DND-41 (cell line): ENCODE measurements at regions not wholly inside any gene's neighbourhood (a gene's known extent, or its start where the extent isn't known, plus 50 kb on each side); places are given as distances from the start of the nearest gene placed in this dataset.
"Not testable (repeated sequence)": the region's sequence is repeated elsewhere in the genome, so short reads cannot be mapped to it uniquely, and the experiment has no call there.

Experiments used
- EZH2 ChIP-seq: IDR thresholded peaks from 3 replicates; pipeline ENCODE4 v1.6.1; 2012; ENCODE audit warnings: borderline replicate concordance, low read depth, mild to moderate bottlenecking, moderate library complexity, low read length, inconsistent platforms; ENCODE audit not compliant: severe bottlenecking
- TF ChIP-seq, protein P1 (sequence below): IDR thresholded peaks from 2 replicates; pipeline ENCODE4 v1.5.1; 2012; ENCODE audit warnings: borderline replicate concordance, low read length, moderate library complexity, mild to moderate bottlenecking; ENCODE audit not compliant: poor library complexity, severe bottlenecking; ENCODE audit errors: extremely low read depth

DNA sequence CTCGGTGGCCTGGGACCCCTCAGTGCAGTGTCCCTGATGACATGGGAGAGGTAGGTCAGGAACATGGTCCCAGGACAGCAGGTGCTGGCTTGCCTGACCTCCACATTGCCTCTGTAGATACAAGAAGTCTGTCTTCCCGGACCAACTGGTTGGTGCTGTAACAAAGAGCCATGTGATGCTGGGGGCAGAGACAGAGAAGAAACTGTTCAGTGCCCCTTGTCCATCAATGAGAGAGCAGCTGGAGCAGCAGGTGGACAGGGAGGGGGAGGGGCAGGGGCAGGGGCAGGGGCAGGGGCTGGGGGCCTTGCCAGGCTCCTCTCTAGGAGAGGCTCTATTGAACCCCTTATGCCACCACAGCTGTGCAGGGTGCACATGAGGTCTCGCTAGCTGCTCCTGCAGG is 191.8 kb downstream of the KLRB1 start:
- not testable (repeated sequence) for TF ChIP-seq EZH2
- TF ChIP-seq, protein P1, sequence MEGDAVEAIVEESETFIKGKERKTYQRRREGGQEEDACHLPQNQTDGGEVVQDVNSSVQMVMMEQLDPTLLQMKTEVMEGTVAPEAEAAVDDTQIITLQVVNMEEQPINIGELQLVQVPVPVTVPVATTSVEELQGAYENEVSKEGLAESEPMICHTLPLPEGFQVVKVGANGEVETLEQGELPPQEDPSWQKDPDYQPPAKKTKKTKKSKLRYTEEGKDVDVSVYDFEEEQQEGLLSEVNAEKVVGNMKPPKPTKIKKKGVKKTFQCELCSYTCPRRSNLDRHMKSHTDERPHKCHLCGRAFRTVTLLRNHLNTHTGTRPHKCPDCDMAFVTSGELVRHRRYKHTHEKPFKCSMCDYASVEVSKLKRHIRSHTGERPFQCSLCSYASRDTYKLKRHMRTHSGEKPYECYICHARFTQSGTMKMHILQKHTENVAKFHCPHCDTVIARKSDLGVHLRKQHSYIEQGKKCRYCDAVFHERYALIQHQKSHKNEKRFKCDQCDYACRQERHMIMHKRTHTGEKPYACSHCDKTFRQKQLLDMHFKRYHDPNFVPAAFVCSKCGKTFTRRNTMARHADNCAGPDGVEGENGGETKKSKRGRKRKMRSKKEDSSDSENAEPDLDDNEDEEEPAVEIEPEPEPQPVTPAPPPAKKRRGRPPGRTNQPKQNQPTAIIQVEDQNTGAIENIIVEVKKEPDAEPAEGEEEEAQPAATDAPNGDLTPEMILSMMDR: not testable (repeated sequence)
